ENCODE measurements at regions not wholly inside any gene's neighbourhood (a gene's known extent, or its start where the extent isn't known, plus 50 kb on each side); places are given as distances from the start of the nearest gene placed in this dataset.

DNA sequence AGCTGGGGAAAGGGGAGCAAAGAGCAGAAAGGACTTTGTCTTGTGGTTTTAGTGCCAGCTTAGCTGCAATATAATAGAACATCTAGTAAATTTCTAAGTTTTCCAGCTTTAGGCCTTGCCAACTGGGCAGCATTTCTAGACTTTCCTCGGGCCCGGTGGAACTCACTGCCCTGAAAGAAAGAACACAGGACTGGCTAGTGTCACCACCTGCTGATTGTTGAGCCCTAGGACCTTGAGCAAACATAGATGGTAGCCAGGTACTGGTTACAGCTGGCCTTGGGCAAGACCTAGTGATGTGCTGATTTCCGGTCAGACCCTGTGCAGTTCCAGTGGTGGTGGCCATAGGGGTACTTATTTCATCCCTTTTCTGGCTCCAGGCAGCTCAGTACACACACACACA lies 753.2 kb upstream of the B3GALT2 start:
- H3K4me1 Mint-ChIP-seq = no peaks in the 10 kb centered on the region
- no peak for TF ChIP-seq CTCF (IDR thresholded peaks at IDR 0.05; ENCODE audit: unreplicated experiment in 3 of 3)
- H3K27me3 Mint-ChIP-seq (ENCODE audit: low read depth) = no peaks in the 10 kb centered on the region
- no peaks in the 10 kb centered on the region for H3K36me3 Mint-ChIP-seq (ENCODE audit: low read depth)
- H3K4me3 Mint-ChIP-seq = no peak overlapping the region
- H3K9me3 Mint-ChIP-seq = peaks cover 12% of the 10 kb centered on the region
- no peak overlapping the region for H3K27ac Mint-ChIP-seq

DNA sequence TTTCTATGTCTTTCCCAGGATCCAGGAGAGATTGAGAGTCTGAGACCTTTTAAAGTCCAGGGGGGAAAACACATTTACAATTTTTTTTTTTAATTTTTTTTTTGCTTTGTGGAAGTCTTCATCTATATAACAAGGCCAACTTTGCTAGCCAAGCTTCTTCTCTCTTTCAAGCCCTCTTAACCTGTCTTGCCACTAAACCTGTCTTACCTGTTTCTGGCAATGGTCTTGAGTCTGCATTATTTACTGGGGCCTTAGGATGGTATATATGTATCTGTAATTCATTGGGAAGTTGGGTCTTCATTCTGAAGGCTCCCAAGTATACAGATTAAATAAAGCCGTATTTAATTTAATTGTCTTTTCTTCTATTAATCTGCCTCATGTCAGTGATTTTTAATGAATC lies 750.9 kb upstream of the B3GALT2 start:
- no peak overlapping the region for H3K27ac Mint-ChIP-seq
- no peak for TF ChIP-seq CTCF (IDR thresholded peaks at IDR 0.05; ENCODE audit: unreplicated experiment in 3 of 3)
- H3K4me1 Mint-ChIP-seq = no peaks in the 10 kb centered on the region
- no peaks in the 10 kb centered on the region for H3K27me3 Mint-ChIP-seq (ENCODE audit: low read depth)
- no peaks in the 10 kb centered on the region for H3K36me3 Mint-ChIP-seq (ENCODE audit: low read depth)
- peaks cover 3% of the 10 kb centered on the region for H3K9me3 Mint-ChIP-seq
- no peak overlapping the region for H3K4me3 Mint-ChIP-seq

DNA sequence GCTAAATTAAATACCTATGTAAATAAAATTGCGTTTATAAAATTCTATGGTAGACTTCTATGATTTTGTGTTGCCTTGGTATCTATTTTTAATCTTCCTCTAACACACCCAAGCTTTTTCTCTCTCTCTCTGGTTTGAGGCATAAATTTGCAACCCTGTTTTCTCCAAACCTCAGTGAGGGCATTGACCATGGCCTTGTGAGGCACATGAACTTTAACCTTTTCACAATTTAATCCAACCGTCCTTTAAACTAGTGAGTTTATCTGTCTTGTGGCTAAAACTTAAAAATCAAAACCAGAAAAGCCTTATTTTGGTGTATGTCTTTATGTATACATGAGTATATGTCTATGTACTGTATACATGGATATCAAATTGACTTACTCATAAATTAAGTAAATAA lies 746.6 kb upstream of the B3GALT2 start:
- no peaks in the 10 kb centered on the region for H3K4me1 Mint-ChIP-seq
- no peaks in the 10 kb centered on the region for H3K9me3 Mint-ChIP-seq
- TF ChIP-seq CTCF (IDR thresholded peaks at IDR 0.05; ENCODE audit: unreplicated experiment in 3 of 3) = no peak
- H3K4me3 Mint-ChIP-seq = no peak overlapping the region
- peak overlapping the region in 2 of 3 experiments; percentile 18 to 80 for H3K27ac Mint-ChIP-seq
- no peaks in the 10 kb centered on the region for H3K27me3 Mint-ChIP-seq (ENCODE audit: low read depth)
- H3K36me3 Mint-ChIP-seq (ENCODE audit: low read depth) = no peaks in the 10 kb centered on the region

- H3K4me1 Mint-ChIP-seq = no peaks in the 10 kb centered on the region
- no peak for TF ChIP-seq CTCF (IDR thresholded peaks at IDR 0.05; ENCODE audit: unreplicated experiment in 3 of 3)
- peaks cover 6% of the 10 kb centered on the region for H3K9me3 Mint-ChIP-seq
- H3K27ac Mint-ChIP-seq = peak overlapping the region in 1 of 3 experiments; percentile 21
- peaks cover 2% of the 10 kb centered on the region for H3K36me3 Mint-ChIP-seq (ENCODE audit: low read depth)
- no peak overlapping the region for H3K4me3 Mint-ChIP-seq
- no peaks in the 10 kb centered on the region for H3K27me3 Mint-ChIP-seq (ENCODE audit: low read depth)
Measured at GRCh38 chr1:193931356-193931755, 744.9 kb upstream of the B3GALT2 start.

DNA sequence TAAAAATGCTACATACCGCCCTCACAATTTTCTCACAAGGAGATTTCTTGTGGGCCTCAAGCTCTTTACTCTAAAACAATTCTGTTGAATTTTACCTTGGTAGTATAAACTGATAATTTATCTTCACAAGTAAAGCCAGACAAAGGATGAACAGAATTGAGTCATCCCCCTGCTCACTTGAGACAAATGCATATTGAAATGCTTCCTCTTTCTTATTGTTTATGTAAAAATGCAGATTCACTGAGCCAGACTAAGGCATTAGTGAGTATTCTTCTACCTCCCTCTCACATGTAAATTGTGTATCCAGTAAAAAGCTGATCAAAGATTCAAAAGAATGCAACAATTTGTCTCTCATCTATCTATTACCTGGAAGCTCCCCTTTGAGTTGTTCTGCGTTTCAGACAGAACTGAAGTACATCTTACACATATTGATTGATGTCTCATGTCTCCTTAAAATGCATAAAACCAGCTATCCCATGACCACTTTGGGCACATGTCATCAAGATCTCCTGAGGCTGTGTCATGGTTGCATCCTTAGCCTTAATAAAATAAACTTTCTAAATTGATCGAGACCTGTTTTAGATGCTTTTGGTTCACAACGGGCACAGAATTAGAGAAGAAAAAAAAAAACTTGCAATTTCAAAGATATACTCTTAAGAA lies 743.1 kb upstream of the B3GALT2 start:
- peaks cover 6% of the 10 kb centered on the region for H3K36me3 Mint-ChIP-seq (ENCODE audit: low read depth)
- H3K4me1 Mint-ChIP-seq = no peaks in the 10 kb centered on the region
- TF ChIP-seq CTCF (IDR thresholded peaks at IDR 0.05; ENCODE audit: unreplicated experiment in 3 of 3) = no peak
- no peak overlapping the region for H3K27ac Mint-ChIP-seq
- H3K27me3 Mint-ChIP-seq (ENCODE audit: low read depth) = no peaks in the 10 kb centered on the region
- no peak overlapping the region for H3K4me3 Mint-ChIP-seq
- peaks cover 6% of the 10 kb centered on the region for H3K9me3 Mint-ChIP-seq

GRCh38 chr1:193927550-193927949 lies 741.1 kb upstream of the B3GALT2 start:
- TF ChIP-seq CTCF (IDR thresholded peaks at IDR 0.05; ENCODE audit: unreplicated experiment in 3 of 3) = no peak
- Mint-ChIP-seq H3K27ac (no peak overlapping the region), H3K36me3 (ENCODE audit: low read depth) (peaks cover 6% of the 10 kb centered on the region), H3K27me3 (ENCODE audit: low read depth) (no peaks in the 10 kb centered on the region), H3K4me1 (no peaks in the 10 kb centered on the region), H3K9me3 (peaks cover 6% of the 10 kb centered on the region), H3K4me3 (no peak overlapping the region)
